ENCODE measurements at regions not wholly inside any gene's neighbourhood (a gene's known extent, or its start where the extent isn't known, plus 50 kb on each side); places are given as distances from the start of the nearest gene placed in this dataset.
"Not testable (repeated sequence)": the region's sequence is repeated elsewhere in the genome, so short reads cannot be mapped to it uniquely, and the experiment has no call there.

DNA sequence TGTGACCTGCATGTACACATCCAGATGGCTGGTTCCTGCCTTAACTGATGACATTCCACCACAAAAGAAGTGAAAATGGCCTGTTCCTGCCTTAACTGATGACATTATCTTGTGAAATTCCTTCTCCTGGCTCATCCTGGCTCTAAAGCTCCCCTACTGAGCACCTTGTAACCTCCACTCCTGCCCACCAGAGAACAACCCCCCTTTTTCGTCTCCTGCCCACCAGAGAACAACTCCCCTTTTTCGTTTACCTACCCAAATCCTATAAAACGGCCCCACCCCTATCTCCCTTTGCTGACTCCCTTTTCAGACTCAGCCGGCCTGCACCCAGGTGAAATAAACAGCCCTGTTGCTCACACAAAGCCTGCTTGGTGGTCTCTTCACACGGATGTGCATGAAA is 212.2 kb downstream of the KITLG start:
- DNase-seq (ENCODE audit: low read depth) = not testable (repeated sequence)

DNA sequence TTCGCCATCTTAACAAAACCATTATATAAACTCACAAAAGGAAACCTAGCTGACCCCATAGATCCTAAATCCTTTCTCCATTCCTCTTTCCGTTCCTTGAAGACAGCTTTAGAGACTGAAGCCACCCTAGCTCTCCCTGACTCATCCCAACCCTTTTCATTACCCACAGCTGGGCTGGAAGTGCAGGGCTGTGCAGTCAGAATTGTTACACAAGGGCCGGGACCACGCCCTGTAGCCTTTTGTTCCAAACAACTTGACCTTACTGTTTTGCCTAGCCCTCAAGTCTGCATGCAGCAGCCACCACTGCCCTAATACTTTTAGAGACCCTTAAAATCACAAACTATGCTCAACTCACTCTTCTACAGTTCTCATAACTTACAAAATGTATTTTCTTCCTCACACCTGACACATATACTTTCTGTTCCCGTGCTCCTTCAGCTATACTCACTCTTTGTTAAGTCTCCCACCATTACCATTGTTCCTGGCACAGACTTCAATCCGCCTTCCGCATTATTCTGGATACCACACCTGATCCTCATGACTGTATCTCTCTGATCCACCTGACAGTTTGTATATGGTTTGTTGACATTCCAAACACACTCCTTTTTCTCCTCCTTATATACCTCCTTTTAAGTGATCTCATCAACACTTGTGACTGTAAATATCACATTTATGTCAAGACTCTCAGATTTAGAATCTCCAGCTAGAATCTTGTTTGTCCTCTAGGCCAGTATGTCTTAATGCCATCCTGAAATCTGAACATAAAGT is 208.7 kb downstream of the KITLG start:
- no peak for DNase-seq (ENCODE audit: low read depth)

DNA sequence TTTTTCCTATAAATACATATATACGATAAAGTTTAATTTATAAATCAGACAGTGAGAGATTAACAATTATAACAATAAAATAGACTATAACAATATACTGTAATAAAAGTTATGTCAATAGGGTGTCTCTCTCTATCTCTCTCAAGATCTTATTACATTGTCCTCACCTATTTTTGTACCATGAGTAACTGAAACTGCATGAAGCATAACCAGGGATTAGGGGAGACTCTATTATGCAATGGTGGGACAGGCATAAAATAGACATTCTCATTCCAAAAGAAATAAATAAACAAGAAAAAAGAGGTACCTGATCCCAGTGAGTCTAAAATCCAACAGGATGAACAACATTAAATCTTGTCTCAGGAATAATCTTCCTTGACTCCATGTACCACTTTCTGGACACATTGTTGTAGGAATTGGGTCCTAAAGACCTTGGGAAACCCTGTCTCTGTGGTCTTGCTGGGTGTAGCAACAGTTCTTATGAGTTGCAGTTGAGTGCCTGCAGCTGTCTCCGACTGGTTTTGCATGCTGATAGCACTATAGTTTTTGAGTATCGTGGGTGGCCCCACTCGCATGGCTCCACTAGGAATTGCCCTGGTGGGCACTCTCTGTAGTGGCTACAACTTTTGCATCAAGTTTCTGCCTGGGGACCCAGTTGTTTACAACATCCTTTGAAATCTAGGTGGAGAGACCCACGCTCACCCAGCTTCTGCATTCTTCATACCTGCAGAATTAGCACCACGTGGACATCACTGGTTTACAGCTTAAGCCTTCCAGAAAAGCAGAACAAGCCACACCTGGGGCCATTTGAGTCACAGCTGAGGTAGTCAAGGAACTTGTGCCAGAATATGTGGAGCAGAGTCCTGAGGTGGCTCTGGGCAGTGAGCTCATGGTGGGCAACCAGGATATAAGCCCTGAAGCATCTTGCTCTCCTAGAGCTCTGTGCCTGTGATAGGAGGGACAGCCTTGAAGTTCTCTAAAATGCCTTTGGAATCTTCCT is 204.7 kb downstream of the KITLG start:
- no peak for DNase-seq (ENCODE audit: low read depth)

DNA sequence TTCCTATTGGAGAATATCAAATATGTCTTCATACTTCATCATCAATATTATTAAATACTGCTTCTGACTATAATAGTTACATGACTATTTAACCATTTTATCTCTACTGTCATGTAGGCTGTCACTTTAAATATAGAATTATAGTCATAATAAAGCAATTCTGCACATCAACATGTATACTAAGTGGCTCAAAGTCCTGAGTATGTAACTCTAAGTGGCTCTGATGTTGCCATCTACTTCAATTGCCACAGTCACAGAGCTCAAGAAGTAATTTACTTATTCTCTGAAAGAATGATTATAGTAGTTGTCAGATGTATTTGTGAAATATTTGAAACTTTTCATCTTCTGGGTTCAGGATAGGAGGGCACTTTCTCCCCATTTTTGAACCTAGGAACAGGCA is 202.3 kb downstream of the KITLG start:
- DNase-seq (ENCODE audit: low read depth) = no peak

DNA sequence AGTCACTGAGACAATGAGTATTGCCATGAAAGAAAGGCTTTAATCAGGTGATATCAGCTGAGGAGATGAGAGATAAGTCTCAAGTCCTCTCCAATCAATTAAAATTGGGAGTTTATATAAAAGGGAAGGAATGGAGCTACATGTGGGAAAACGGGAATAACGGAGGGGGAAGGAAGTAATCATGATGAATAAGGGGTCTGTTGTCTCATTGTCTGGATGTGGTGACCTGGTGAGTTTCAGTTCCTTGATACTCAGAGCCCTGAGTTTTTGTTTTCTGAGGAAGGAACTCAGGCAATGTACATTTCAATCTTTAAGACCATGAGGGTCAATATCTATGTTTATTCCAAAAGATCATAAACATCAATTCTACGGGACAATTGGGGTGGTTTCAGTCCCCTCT is 198.8 kb downstream of the KITLG start:
- DNase-seq (ENCODE audit: low read depth) = no peak

DNA sequence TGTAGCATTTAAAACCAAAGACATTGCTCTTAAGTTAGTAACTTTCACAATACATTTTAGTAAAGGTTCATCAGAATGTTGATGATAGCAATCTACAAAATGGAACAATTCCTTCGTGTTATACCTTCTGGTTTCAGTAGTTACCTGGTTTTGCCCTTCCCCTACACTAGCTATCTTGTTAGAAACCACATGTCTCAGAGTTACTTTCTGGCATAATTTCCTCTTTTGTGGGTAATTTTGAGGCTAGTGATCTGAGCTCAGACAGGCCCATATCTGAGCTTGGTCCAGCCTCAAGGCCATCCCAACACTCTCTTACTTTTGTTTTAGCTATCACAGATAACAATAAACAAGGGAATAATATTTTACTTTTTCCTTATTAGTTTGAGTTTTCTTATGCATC is 196.9 kb downstream of the KITLG start:
- no peak for DNase-seq (ENCODE audit: low read depth)

DNA sequence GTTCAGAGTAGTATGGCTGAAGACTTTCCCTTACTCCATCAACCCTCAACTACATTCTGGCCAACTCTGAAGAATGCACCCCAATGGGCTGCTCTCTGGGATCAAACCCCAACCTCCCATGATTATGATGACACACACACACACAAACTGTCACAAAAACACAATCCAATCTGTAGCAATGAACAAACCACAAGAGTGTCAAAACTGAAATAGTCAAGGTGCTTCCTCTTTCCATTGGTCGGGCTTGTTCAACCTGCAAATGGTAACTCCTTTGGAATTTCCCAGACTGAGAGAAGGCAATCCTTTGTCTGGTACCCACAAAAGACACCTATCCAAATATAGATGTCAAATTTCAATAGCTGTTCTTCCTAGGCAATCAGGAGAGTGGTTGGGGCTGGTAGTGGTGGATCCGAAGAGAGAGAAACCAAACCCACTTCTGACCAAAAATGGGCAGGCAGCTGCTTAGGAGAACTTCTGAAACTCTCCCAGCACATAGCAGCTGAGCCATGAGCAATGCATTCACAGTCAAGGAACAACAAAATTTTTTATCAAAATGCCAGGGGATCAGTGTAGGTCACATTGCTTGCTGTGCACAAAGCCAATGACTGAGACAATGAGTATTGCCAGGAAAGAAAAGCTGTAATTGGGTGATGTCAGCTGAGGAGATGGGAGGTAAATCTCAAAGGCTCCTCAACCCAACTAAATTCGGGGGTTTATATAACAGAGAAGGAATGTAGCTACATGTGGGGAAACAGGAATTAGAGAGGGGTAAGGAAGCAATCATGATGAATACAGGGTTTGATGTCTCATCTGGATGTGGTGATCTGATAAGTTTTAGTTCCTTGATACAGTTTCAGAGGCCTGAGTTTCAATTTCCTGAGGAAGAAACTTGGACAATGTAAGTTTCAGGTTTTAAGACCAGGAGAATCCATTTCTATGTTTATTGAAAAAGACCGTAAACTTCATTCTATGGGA is 191.4 kb downstream of the KITLG start:
- DNase-seq (ENCODE audit: low read depth) = peak; percentile 34

DNA sequence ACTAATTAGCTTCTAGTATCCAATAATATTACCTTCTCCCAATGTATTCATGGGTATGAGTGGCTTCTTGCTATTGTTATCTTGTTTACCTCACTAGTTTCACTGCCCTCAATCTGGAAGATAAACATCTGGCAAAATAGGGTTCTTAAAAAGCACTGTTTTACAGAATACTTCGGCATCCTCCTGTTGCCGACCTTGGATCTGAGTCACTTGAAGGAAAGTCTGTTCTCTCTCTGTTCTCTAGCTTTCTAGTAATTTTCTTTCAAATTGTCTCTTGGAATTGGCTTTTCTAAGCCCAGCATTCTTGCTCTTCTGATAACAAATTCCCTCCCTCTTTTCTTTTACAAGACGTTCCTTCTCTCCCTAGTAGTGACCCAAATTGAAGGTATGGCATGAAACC is 189.5 kb downstream of the KITLG start:
- no peak for DNase-seq (ENCODE audit: low read depth)

DNA sequence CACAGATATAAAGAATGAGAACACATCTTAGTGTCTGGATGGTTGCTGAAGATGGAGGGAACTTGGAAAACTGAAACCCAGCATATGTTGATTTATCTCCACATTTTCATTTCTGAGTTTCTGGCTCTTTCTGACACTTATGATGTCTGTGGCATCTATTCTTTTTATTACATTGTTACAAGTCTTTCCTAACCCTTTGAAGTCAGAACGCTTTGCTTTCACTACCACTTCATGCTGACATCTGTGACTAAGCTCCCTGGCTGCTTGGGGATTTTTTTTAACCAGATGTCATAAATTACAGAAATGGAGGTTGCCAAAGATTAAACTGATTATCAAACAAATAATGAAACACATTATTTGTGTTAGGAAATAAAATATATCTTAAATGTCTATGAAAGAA is 188.7 kb downstream of the KITLG start:
- DNase-seq (ENCODE audit: low read depth) = peak; percentile 77

DNA sequence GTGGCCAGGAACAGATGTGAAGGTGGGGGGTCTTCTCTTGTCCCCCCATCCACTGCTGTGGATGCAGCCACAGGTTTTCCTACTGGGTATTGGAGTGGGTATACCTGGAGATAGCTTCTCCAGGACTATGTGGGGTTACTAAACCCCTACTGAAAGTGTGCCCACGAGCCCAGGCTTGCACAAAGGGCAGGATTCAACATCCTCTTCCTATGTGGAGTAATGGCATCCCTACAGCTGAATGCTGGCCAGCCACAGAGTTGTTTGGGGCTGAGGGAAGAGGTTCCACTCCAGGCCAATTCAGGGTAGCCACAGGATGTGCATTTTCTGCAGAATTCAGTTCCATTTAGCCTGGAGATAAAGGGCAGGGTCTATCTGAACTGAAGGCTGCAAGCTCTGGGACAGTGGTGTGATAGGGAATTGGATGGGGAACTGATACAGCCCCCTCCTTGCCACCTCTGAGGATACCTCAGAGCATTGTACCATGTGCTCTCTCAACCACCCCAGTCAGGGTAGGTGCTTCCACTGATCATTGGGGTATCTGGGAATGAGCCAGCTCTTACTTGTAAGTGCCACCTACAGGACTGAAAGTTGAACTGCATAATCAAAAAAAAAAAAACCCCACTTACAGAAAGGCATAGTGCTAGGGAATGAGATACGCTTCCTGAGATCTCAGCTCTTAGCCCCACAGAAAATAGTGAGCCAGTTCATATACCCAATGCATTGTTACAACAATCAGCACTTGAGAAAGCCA is 187.1 kb downstream of the KITLG start:
- DNase-seq (ENCODE audit: low read depth) = no peak

DNA sequence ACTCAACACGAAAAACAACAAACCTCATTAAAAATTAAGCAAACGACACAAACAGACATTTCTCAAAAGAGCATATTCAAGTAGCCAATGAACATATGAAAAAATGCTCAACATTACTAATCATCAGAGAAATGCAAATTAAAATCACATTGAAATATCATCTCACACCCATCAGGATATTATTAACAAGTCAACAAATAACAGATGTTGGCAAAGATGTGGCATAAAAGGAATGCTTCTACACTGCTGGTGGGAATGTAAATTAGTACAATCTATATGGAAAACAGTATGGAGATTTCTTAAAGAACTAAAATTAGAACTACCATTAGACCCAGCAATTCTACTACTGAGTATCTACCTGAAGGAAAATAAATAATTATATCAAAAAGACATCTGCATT is 182.2 kb downstream of the KITLG start:
- no peak for DNase-seq (ENCODE audit: low read depth)

DNA sequence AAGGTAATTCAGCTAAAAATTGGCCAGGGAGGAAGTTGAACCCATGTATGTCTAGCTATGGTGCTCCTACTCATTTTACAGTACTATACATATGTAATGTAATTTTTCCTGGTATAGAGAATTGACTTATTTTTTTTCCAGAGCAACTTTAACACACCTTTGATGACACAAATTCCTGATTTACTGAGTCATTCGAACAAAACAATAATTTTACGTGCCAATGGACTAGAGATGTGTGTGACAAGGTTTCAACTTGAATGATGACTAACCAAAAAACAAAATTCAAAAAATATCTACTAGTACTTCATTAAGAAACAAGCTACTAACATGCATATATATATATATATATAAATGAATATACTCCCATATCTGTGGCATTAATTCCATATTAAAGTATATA is 180.5 kb downstream of the KITLG start:
- DNase-seq (ENCODE audit: low read depth) = no peak

DNA sequence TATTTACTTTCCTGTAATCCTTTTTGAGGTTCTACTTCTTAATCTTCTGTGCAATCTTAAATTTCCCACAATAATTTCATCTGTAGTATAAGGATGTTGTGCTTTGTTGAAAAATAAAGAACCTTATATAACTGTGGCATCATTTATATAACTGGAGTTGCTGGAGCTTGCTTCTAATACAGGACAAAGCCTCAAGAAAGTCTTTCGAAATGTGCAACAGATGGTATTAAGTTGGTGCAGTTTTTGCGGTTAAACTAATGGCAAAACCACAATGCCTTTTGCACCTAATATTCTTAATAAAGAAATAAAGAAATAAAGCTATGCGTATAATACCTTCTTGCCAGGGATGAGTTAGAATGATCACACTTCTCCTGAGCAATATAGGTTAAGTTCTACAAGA is 180.0 kb downstream of the KITLG start:
- DNase-seq (ENCODE audit: low read depth) = no peak

DNA sequence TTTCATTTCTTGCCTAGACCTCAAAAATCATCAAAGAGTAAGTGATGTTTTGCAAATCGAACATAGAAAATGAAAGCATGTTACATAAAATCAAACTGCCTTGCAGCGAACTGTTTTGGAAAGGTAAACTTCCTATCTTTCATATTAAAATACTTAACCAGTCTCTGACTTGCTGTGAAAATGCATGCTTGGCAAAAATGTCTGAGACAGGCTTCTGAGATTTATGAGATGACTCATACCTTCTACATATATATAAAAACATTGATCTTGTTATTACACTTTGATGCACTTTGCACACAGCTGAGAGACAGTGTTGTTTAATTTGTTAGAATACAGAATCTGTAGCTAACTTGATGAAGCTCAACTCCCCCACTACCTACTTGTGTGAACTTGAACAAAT is 179.1 kb downstream of the KITLG start:
- DNase-seq (ENCODE audit: low read depth) = no peak

DNA sequence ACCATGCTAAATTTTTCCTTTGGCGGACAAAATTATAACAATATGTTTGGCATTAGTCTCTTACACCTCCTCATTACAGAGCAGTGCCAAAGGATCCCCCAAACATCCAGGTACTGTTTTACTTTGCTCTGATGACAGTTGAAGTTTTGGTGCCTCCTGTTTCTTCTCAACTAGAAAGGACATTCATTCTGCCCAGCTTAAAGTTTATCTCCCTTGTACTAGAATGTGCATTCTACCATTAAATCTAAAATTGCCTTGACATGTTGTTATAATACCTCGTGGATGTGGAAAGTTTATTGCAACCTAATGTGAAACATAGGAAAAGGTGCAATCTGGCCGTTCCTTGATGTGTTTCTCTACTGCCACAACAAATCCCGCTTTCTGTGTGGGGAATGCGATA is 173.4 kb downstream of the KITLG start:
- no peak for DNase-seq (ENCODE audit: low read depth)

DNA sequence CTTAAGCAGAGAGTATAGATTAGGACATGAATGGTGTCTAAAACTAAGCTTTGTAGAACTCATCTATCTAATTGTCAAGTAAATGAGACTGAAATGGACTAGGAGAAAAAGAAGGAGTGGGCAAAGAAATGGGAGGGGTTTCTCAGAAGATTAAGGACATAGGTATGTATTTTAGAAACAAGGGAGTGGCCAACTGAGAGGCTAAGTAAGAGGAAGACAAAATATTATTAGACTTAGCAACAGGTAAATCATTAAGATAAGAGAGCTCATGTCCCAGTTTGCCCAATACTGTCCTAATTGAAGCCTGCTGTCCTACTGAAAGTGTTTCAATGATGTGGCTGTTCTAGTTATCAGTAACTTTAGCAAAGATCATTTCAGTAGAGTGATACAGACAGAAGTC is 171.4 kb downstream of the KITLG start:
- DNase-seq (ENCODE audit: low read depth) = no peak

DNA sequence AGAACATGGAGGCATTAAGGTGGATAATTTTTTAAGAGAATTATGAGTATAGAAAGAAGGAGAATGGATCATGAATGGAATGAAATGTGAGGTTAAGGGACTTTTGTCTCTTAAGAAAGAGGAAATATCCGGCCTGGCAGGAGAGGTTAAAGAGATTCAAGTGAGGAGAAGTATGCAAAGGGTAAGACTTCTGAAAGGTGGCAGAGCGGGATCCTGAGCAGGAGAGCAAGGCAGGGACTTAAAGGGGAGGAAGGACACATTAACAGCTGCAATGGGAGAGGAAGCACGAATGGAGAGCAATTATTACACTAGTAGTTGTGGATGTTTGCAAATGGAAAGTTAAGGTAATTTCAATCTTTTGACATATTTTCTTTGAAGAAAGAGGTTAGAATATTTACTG is 171.0 kb downstream of the KITLG start:
- no peak for DNase-seq (ENCODE audit: low read depth)

DNA sequence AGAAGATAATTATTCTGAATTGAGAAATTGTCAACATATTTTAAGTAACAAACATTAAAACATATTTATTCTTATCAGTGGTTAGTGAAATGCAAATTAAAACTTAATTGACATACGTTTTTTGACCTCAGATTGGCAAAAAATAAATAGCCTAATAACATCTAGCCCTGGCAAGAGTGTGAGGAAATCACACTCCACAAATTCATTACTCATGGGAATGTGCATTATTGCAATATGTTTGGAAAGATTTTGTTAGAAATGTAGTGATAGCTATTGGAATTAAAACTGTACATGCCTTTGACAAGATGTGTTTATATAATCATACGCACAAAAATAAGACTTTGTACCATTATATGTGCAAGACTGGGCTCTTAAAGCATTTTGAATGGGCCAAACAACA is 168.6 kb downstream of the KITLG start:
- DNase-seq (ENCODE audit: low read depth) = no peak

DNA sequence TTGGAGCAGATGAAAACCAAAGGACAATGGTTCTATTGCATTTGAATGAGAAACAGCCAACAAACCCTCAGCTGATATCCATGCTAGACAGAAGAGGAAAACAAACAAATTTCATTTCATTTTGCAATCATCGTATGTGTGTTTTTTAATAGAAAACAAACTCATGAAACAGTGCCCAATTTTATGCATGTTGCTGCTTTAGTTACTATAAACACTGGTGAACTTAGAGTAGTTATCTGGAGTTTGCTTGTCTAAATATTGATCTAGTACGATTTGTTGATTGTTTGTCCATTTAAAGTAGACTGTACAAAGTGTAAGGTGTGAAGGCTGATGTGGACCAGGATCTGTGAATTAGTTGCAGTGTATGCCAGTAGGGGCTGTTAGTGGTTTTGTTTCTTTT is 166.6 kb downstream of the KITLG start:
- DNase-seq (ENCODE audit: low read depth) = no peak

DNA sequence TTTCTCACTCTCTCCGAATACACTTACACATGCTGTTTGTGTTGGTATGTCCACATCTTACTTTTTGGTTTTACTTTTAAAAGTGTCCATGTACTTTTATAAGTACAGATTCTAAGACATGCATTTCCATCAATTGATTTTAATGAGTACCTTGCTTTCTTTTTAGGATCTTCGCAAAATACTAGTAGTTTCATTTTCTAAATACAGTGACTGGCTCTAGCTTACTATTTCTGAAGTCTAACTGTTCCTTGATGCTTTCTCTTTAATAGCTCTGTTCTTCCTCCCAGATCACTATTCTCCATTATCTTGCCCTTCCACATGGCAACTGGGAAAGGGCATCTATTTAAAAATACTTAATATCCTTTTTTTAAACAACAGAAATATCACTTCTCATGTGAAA is 164.1 kb downstream of the KITLG start:
- DNase-seq (ENCODE audit: low read depth) = no peak

DNA sequence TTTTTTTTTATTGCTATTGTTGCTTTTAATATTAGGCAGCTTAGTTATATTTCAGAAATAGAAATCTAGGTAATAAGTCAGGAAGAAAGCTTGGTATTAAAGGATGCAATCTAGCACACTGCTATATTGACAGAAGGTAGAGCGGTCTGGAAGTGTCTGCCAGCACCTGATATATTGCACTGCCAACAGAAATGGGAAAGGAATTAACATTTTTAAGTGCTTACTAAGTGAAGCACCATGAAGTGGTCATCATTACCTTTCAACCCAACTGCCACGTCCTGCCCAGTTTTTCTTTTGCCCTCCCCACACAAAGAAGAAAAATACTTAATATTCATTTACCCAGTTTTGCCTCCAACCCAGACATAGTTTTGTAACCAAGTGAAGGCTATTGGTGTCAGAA is 163.5 kb downstream of the KITLG start:
- DNase-seq (ENCODE audit: low read depth) = no peak
